GM19025 (cell line): ENCODE measurements at regions not wholly inside any gene's neighbourhood (a gene's known extent, or its start where the extent isn't known, plus 50 kb on each side); places are given as distances from the start of the nearest gene placed in this dataset.

ENCODE experiments used
- ATAC-seq: cut with Tn5 transposase; IDR thresholded peaks from one replicate; pipeline ENCODE4 v1.9.1; 2021; ENCODE audit warnings: mild to moderate bottlenecking, low read depth, moderate library complexity; ENCODE audit not compliant: unreplicated experiment

DNA sequence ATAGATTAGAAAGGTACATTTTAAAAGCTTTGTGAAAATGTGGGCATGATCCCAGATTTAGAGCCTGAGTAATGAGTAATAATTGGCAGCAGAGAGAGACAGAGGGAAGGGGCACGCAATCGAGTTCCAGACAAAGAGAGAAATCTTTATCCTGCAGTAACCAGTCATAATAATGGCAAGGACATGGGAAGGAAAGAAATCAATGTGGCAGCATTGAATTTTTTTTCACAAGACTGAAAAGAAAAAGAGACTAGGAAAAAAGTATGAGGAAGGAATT is 790.8 kb upstream of the SOX9 start:
- ATAC-seq: no peak

DNA sequence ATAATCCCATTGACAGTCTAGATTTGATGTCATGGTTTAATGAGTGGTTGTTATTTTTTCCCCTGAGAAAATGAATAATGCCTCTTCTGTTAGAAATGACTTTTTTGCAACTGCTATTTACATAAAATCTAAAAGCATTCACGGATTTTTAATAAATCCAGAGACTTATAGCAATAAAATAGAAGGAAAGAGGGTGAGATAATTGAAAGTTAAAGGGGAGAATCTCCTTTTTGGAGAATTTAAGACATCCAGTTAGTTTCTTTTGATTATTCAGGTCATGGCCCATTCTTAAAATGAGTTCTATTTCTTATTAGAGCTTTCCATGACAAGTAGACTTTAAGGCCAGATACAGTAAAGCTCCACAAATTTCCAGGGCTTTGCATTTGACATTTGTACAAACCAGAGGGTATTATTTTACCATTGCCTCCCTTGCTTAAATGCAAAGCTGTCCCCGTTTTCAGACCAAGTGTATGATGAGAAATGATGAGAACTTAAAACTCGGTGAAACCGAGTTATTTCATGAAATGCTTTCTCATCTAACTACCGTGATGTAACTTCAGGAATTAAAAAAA is 789.0 kb upstream of the SOX9 start:
- ATAC-seq: no peak

DNA sequence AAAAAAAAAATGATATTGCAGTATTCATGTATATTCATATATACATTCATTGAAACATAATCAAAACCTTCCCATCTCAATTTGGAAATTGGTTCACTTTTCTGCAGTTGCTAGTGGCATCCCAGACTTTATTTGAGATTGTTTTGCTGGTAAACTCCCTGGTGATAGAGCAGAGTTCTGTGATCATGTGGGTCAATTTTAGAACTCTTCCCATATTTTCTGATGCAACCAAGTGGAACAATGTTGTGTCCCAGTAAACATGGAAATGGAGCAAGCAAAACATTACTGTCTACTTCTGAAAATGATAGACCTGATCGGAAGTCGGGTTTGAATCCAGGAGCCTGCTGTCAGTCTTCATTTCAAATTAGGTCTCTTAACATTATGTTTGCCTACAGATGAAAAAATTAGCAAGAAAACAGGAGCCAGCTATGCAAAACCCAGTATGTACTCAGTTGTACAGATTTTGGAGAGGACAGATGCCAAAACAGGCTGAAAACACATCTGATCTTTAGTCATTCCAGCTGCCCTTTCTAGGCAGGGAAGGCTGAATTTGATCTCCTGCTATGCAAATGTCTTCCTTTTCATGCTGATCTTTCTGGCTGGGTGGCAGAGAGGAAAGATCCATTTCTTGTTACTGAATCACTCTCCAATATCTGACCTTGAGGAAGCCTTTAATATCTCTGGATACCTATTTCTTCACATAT is 786.6 kb upstream of the SOX9 start:
- no peak for ATAC-seq

DNA sequence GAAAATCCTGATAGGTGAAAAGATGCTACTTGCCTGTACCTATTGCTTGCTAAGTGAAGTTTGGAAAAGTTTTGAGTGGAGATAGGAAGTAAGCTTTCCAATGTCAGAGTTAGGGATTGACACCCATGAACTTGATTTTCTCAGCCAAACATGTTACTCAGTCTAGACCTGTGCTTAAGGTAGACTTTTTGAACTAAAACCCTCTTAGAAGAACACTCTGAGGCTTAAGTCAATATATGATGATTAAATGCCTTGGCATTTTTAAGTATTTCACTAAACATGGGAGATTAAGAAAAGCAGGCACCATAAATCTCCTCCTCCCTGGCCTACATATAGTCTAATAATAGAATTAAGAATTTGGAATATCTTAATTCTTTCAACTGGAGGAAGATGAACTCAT is 785.6 kb upstream of the SOX9 start:
- no peak for ATAC-seq

DNA sequence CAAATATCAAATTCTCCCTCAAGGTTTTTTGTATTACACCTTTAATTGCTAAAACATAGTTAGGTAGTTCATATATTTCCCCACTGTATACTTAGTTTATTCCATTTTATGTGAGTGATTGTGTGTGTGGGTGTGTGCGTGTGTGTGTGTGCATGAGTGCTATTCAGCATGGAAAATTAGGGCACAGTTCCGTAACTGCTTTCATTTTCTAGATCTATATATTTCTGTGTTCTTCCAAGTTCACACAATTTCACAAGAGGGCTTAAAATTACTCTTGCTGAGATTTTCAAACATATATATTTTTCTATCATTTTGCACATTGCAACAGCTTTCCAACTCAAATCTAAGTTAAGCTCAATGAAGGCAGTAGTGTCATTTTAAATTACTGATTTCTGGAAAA is 782.9 kb upstream of the SOX9 start:
- ATAC-seq: no peak

DNA sequence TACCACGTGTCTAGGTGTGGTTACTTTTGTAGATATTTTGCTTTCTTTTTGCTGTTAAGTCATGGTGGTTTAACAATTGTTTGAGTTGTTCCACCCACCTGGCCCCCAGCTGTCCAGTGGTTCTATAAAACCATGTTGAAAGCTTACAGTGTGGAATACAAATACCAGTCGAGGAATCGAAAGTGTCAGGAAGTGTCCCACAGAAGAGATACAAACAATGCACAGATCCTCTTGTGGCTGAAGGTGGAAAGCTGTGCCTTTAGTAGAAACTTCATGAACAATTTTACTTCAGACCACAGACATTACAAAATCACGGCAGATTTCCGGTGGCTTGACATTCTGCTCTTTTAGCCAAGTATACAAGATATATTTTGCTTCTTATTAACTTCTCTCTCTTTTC is 782.4 kb upstream of the SOX9 start:
- ATAC-seq: no peak

DNA sequence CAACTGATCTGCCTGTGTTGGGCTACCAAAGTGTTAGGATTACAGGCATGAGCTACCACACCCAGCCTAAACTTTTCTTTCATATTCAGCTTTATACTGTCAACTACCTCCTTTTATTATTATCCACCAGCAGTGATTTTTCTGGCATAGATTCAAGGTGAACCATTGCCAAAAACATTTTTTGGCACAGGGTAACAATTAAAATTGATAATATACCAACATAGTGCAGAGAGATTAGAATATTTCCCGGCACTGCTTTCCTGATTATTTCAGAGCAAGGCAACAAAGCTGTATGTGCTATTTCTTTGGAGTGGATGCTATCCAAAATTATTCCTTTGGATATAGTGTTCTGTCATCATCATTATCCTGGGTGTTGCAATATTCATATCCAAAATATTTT is 781.6 kb upstream of the SOX9 start:
- no peak for ATAC-seq

DNA sequence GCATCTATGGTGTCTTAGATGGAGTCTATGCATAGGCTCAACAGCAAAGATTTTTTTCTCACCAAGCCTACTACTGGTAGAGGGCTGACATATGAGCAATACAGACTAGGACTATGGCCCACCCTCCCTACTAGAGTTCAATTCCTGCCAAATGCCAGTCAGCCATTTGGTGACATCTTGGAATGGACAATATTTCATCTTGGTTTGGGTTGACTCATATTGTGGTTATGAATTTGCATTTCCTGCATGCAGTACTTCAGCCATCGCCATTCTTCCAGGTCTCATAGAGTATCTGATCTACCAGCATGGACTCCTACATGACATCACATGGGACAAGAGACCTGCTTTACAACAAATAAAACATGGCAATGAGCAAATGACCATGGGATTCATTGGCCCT is 778.1 kb upstream of the SOX9 start:
- ATAC-seq: no peak

DNA sequence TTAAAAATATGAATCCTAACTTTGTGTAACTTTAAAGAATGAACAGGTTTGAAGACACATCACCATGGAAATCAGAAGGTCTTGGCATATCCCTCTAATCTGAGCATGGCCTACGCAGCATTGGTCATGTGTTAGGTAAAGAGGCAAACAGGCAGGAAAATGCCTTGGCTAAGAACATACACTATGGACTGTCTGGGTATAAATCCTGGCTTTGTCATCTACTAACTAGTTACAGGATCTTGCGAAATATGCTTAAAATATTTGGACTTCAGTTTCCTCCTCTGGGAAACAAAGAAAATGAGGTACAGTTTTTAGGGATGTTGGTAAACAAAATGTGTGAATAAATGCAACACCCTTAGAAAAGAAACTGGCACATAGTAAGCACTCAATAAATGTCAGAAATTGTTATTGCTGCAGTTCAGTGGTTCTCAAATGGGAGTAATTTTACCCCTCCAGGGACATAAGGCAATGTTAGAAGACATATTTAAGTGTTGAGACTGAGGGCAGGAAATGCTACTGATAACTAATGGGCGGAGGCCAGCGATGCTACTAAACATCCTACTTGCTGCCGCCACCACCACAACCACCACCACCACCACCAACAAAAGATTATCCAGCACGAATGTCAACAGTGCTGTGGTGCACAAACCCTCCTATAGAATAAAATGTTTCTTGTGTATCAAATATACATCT is 770.8 kb upstream of the SOX9 start:
- no peak for ATAC-seq

DNA sequence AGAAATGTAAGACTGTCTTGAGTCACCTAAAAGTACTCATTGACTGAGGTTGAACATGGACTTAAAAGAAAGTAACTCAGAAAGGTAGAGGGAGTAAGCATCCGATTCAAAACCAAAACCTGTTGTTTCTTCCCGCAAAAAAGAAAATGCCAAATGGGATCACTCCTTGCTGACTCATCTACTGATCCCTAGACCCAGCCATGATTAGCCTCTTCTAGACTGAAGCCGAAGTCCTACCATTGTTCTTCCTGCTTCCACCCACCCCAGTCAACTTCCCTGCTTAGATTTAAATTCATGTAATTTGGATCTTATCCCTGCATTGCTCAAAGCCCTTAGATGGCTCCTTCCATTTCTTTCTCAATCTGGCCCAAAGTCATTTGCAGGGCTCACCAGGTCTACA is 760.5 kb upstream of the SOX9 start:
- no peak for ATAC-seq

DNA sequence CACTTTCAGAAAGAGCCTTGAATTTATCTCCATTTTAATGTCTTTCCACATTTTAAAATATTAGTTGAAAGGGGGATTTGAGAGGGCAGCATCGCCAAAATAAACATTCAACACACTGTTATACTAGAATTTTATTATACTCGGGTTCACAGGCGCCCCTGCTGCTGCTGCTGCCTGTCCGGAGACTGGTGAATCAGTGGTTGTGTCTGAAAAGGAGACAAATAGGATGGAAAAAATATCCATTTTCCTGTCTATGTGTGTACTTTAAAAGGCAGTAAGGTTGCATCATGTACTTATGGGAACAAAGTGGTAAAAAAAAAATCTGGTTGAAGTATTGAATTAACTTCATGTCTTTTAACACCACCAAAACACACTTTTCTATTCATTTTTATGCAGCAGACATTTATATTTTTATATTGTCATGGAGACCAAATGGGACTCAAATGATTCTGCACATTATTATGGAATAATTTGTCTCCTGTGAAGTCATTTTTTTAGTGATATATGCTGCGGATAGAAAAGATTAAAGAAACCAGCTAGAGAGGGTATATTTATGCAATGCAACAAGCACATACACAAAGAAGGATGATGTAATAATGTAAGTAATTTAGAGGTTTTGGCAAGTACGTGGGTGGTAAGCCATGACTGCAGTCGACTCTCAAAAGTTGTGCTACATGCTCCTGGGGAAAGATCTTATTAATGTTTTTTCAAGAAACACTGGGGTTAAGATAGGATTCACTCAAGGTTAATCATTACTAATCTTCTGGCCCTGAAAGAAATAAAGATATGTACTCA is 759.0 kb upstream of the SOX9 start:
- no peak for ATAC-seq

DNA sequence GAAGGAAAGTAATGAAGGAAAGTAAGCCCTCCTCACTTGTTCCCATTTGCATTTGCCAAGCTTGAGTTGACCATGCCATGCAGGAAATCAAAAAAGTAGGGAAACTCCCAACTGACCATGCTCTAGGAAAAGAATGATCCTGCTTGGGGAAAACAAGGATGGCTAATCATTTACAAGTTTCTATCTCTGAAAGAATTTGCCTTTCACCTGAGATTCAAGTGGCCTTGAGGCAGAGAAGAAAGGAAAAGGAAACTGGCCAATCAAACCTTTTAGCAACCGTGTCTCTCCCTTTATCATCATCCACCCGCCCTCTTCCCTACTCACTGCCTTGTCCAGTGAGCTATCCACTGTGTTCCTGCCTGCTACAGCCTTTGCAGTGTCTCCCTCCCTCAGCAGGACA is 757.2 kb upstream of the SOX9 start:
- no peak for ATAC-seq

DNA sequence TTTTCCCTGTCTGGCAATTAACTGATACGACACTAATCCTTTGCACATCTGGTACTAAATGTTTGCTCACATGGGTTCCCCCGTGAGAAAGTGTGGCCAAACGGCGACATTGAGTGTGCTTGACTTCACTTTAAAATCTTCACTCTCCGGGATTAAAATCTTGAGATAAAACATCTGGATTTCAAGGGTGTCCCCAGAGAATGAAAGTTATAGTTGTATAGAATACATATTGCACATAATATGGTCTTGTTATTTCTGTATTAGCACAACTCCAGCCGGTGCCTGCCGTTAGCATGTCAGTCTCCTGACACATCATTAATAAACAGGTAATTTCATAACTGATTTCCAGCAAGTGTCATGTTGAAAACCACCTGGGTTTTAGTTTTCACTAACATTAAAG is 749.0 kb upstream of the SOX9 start:
- ATAC-seq: no peak

DNA sequence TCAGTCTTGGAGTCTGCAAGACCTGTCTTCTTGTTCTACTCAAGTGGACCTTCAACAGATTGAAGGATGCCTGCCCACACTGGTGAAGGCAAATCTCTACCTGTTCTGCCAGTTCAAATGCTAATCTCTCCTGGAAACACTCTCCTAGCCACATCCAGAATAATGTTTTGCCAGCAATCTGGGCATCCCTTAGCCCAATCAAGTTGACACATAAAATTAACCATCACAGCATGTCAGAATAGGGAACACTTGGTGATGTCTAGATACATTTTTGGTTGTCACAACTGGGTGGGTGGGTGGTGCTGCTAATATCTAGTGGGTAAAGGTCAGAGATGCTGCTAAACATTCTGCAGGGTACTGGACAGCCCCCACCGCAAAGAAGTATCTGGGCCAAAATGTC is 744.9 kb upstream of the SOX9 start:
- no peak for ATAC-seq

DNA sequence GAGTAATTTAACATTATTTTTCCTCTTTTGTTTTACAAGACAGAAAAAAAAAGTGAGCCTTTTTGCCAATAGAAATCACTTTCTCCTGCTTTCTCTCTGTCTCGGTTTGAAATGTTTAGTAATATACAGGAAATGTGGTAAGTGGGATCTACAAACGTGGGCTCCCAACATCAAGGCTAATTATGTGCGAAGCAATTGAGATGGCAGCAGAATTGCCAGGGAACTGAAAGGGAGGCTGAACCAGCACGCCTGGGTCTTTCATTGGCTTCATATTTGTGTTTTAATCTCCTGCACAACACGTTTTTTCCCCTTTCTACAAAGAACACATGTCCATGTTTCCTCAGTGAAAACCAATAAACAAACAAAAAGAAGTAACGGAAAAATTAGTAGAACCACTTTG is 743.9 kb upstream of the SOX9 start:
- ATAC-seq: no peak

DNA sequence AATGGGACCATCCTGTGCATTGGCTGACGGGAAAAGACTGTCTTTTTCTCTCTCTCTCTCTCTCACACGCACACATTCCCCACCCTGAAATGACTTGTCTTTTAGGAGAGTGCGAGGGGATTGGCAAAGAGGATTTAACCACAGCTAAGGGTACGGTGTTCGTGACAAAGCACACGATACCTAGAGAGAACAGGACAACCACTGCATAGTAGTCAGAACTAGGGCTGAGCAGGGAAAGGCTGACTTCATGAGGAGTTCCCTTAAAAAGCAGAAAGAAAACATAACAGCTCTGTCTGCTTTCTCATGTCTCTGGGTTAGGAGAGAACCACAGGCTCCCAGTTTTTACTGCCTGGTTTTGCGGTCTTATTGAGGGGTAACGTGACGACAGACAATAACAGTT is 742.8 kb upstream of the SOX9 start:
- no peak for ATAC-seq

DNA sequence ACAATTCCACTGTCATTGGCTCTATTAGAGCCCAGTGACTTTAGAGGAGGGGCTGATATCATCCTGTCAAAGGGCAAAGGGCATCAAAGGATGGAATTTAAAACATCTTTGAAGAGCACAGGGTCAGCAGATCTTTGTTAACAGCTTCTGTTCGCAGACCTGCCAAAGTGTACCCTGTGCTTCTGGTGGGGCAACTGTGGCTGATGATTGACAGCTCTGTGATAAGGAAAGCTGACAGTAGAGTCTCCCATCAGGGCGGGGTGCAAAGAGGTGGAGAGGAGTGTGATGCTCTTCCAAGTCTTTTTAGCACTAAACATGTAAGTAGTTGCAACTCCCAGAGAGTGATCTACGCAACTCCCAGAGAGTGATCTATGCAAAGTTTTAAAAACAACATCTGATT is 742.1 kb upstream of the SOX9 start:
- no peak for ATAC-seq

DNA sequence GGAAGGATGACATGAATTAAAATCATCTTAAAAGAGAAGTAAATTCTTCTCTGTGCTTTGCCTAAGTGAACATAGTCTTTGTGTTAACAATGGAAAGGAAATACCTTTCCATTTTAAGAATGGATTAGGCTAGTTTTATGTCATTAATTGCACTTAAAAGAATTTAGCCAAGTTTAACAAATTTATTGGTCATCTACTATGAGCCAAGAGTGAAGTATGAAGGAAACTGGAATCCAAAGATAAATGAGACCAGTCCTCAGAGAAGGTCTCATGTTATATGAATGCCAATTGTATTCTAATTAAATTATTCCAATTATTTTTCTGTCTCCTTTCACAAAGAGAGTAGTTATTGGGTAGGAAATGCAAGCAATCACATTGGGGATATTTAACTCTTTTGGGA is 741.3 kb upstream of the SOX9 start:
- ATAC-seq: no peak

DNA sequence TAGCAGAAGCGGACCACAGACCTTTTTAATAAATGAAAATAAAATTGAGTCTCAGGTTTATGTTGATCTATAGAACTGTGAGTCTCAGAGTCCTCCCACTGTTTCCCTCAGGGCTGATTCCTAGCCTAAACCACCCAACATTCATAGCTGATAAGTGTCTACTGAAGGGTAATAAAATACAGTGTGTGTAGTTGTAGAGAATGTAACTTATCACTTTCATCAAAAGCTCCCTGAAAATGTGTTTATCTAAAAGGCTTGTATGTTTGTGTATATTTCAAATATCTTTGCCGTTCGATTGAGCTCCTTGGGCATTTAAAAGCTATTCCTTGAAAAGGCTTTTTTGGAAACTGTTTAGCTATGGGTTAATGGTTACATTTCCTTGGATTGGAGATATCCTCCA is 740.3 kb upstream of the SOX9 start:
- no peak for ATAC-seq

DNA sequence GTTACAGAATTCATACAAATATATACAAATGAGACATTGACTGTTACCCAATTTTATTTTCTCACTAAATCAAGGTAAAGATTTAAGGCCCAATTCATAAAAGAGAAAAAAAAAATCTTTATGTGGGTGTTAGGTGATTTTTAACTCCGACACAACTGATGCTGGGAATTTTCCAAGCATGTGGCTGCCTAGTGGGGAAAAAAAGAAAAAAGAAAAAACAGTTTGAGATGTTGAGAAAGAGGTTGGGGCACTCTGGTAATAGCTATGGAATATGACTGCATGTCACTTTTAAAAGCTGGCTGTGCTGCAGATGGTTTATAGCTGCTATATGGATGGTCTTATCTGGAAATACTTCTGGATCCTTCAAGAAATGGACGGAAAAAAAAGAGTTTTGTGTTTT is 739.9 kb upstream of the SOX9 start:
- no peak for ATAC-seq

DNA sequence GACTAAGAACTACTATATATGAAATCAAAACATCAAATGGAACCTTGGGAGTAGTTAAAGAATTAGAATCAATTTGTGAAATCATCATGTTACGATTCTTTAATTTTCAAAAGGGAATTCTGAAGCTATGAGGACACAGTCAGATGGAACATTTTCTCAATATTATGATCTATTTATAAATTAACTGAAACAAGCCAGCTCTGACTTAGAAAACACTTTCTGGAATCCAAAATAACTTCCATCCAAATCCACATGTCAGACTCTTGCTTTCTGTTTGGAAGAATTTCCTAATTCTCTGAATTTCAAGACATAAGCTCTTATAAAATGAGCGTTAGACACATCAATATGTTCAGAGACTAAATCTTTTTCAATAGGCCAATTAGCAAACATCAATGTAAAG is 737.7 kb upstream of the SOX9 start:
- ATAC-seq: no peak

DNA sequence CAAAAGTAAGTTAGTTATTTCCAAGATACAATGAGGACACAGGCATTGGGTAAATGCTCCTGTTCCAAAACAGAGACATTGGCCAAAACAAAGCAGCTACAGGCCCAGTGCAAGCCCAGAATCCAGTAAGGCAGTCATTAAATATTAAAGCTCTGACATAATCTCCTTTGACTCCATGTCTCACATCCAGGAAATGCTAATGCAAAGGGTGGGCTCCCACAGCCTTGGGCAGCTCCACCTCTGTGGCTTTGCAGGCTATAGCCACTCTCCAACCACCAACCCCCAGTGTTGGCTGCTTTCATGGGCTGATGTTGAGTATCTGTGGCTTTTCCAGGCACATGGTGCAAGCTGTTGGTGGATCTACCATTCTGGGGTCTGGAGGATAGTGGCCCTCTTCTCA is 733.4 kb upstream of the SOX9 start:
- ATAC-seq: no peak
